IPS DF 6.9 (cell line): ENCODE measurements at regions not wholly inside any gene's neighbourhood (a gene's known extent, or its start where the extent isn't known, plus 50 kb on each side); places are given as distances from the start of the nearest gene placed in this dataset.

Source experiments
- DNase-seq: peaks from one replicate; pipeline ENCODE4 v3.0.0-alpha.2; 2013; ENCODE audit warnings: low read depth, low spot score
- H3K27ac ChIP-seq: one replicate; pipeline ENCODE4 v1.5.1; 2013; ENCODE audit warnings: low read length, control low read depth
- H3K27me3 ChIP-seq: 2 replicates; pipeline ENCODE4 v1.6.1; 2013; ENCODE audit warnings: mild to moderate bottlenecking, low read length; ENCODE audit not compliant: control insufficient read depth, insufficient read depth
- H3K36me3 ChIP-seq: 2 replicates; pipeline ENCODE4 v1.6.1; 2013; ENCODE audit warnings: low read length; ENCODE audit not compliant: control insufficient read depth, insufficient read depth
- H3K4me1 ChIP-seq: 2 replicates; pipeline ENCODE4 v1.6.1; 2013; ENCODE audit warnings: low read length; ENCODE audit not compliant: control insufficient read depth, insufficient read depth
- H3K4me3 ChIP-seq: 2 replicates; pipeline ENCODE4 v1.5.1; 2013; ENCODE audit warnings: mild to moderate bottlenecking, low read length
- H3K9me3 ChIP-seq: 2 replicates; pipeline ENCODE4 v1.6.1; 2013; ENCODE audit warnings: low read length, inconsistent platforms; ENCODE audit not compliant: control insufficient read depth, insufficient read depth
- WGBS: extraction: QIAGEN DNeasy Blood & Tissue Kit; methylation state at CpG from one replicate; pipeline ENCODE4 v1.1.7; 2013; ENCODE audit warnings: mixed read lengths, missing lambda C conversion rate; ENCODE audit not compliant: insufficient read length, insufficient coverage; 5-methylcytosine and 5-hydroxymethylcytosine counted together

GRCh38 chr2:144597388-144597787 lies 77.5 kb upstream of the ZEB2 start:
- H3K4me3 ChIP-seq: no peak overlapping the region
- no peak overlapping the region for H3K27ac ChIP-seq
- no peaks in the 10 kb centered on the region for H3K9me3 ChIP-seq
- DNase-seq: no peak
- WGBS: no CpG with 5 or more reads among the region's 4 CpGs
- H3K36me3 ChIP-seq: no peaks in the 10 kb centered on the region
- H3K4me1 ChIP-seq: 0 out of 2 replicates have a peak, but pooled peaks cover 1% of the 10 kb centered on the region
- no peaks in the 10 kb centered on the region for H3K27me3 ChIP-seq

- no CpG with 5 or more reads among the region's 9 CpGs for WGBS
- Histone ChIP-seq H3K9me3 (no peaks in the 10 kb centered on the region), H3K27me3 (no peaks in the 10 kb centered on the region), H3K4me1 (0 out of 2 replicates have a peak, but pooled peaks cover 1% of the 10 kb centered on the region), H3K36me3 (no peaks in the 10 kb centered on the region), H3K27ac (no peak overlapping the region), H3K4me3 (no peak overlapping the region)
- no peak for DNase-seq
Observed at GRCh38 chr2:144596073-144596871, 76.4 kb upstream of the ZEB2 start.

GRCh38 chr2:144595686-144596072 lies 75.8 kb upstream of the ZEB2 start:
- no peaks in the 10 kb centered on the region for H3K9me3 ChIP-seq
- DNase-seq: no peak
- H3K27me3 ChIP-seq: no peaks in the 10 kb centered on the region
- 0 out of 2 replicates have a peak, but pooled peaks cover 1% of the 10 kb centered on the region for H3K4me1 ChIP-seq
- H3K27ac ChIP-seq: no peak overlapping the region
- no peaks in the 10 kb centered on the region for H3K36me3 ChIP-seq
- H3K4me3 ChIP-seq: no peak overlapping the region
- no CpG with 5 or more reads among the region's 4 CpGs for WGBS

- Histone ChIP-seq H3K36me3 (no peaks in the 10 kb centered on the region), H3K4me1 (0 out of 2 replicates have a peak, but pooled peaks cover 1% of the 10 kb centered on the region), H3K27me3 (no peaks in the 10 kb centered on the region), H3K9me3 (no peaks in the 10 kb centered on the region), H3K4me3 (no peak overlapping the region), H3K27ac (no peak overlapping the region)
- no peak for DNase-seq
- no CpG with 5 or more reads among the region's 2 CpGs for WGBS
Observed at GRCh38 chr2:144595279-144595678, 75.4 kb upstream of the ZEB2 start.

- WGBS: no CpG with 5 or more reads among the region's 2 CpGs
Observed at GRCh38 chr2:144593803-144594202, 73.9 kb upstream of the ZEB2 start.

GRCh38 chr2:144592500-144593256 lies 72.8 kb upstream of the ZEB2 start:
- no CpG with 5 or more reads among the region's 8 CpGs for WGBS
- Histone ChIP-seq H3K4me1 (0 out of 2 replicates have a peak, but pooled peaks cover 1% of the 10 kb centered on the region), H3K4me3 (no peak overlapping the region), H3K9me3 (no peaks in the 10 kb centered on the region), H3K36me3 (no peaks in the 10 kb centered on the region), H3K27me3 (no peaks in the 10 kb centered on the region), H3K27ac (no peak overlapping the region)
- DNase-seq: no peak

More at GRCh38 chr2:144593803-144594202, 73.9 kb upstream of the ZEB2 start:
- no peak for DNase-seq
- no peaks in the 10 kb centered on the region for H3K9me3 ChIP-seq
- no peaks in the 10 kb centered on the region for H3K27me3 ChIP-seq
- no peak overlapping the region for H3K4me3 ChIP-seq
- H3K36me3 ChIP-seq: no peaks in the 10 kb centered on the region
- H3K4me1 ChIP-seq: 0 out of 2 replicates have a peak, but pooled peaks cover 1% of the 10 kb centered on the region
- H3K27ac ChIP-seq: no peak overlapping the region

GRCh38 chr2:144587306-144587705 lies 67.4 kb upstream of the ZEB2 start:
- Histone ChIP-seq H3K9me3 (no peaks in the 10 kb centered on the region), H3K36me3 (no peaks in the 10 kb centered on the region), H3K4me3 (no peak overlapping the region), H3K27me3 (no peaks in the 10 kb centered on the region), H3K4me1 (peaks cover 2% of the 10 kb centered on the region; the same call in 1 of the 2 replicates), H3K27ac (no peak overlapping the region)
- no CpG with 5 or more reads among the region's 1 CpG for WGBS
- no peak for DNase-seq

GRCh38 chr2:144586476-144586875 lies 66.6 kb upstream of the ZEB2 start:
- no peak for DNase-seq
- H3K9me3 ChIP-seq: no peaks in the 10 kb centered on the region
- WGBS: no CpG with 5 or more reads among the region's 2 CpGs
- peaks cover 3% of the 10 kb centered on the region; the same call in 1 of the 2 replicates for H3K4me1 ChIP-seq
- H3K27me3 ChIP-seq: no peaks in the 10 kb centered on the region
- H3K4me3 ChIP-seq: no peak overlapping the region
- H3K36me3 ChIP-seq: no peaks in the 10 kb centered on the region
- H3K27ac ChIP-seq: no peak overlapping the region

- no peak overlapping the region for H3K4me3 ChIP-seq
Observed at GRCh38 chr2:144583741-144584453, 64.0 kb upstream of the ZEB2 start.

GRCh38 chr2:144583381-144583729 lies 63.4 kb upstream of the ZEB2 start:
- WGBS: no CpG with 5 or more reads among the region's 6 CpGs
- H3K36me3 ChIP-seq: no peaks in the 10 kb centered on the region
- H3K9me3 ChIP-seq: no peaks in the 10 kb centered on the region
- no peak overlapping the region for H3K27ac ChIP-seq
- no peak overlapping the region for H3K4me3 ChIP-seq
- peaks cover 3% of the 10 kb centered on the region; the same call in 1 of the 2 replicates for H3K4me1 ChIP-seq
- H3K27me3 ChIP-seq: no peaks in the 10 kb centered on the region
- DNase-seq: no peak

More at GRCh38 chr2:144583741-144584453, 64.0 kb upstream of the ZEB2 start:
- H3K36me3 ChIP-seq: no peaks in the 10 kb centered on the region
- peaks cover 3% of the 10 kb centered on the region; the same call in 1 of the 2 replicates for H3K4me1 ChIP-seq
- no peak for DNase-seq
- 100% methylated on average over 2 of the region's 4 CpGs for WGBS
- H3K27ac ChIP-seq: no peak overlapping the region
- H3K9me3 ChIP-seq: no peaks in the 10 kb centered on the region
- H3K27me3 ChIP-seq: no peaks in the 10 kb centered on the region
